Right lobe of liver (tissue), 6 donors: ENCODE measurements at regions not wholly inside any gene's neighbourhood (a gene's known extent, or its start where the extent isn't known, plus 50 kb on each side); places are given as distances from the start of the nearest gene placed in this dataset.
A peak's percentile ranks its signal among the peaks of the same experiment; 100 is the strongest.

Experiments used
- ATAC-seq, 4 donors: fragments of 200-7000 bp; cut with Tn5 transposase; one replicate each; pipeline ENCODE4 v1.9.1; 2020; ENCODE audit warnings: mild to moderate bottlenecking in 4 of 4, moderate library complexity in 4 of 4
- DNase-seq, 3 donors: peaks; one replicate each; pipeline ENCODE4 v3.0.0-alpha.2; 2020
- H3K27ac ChIP-seq, 3 donors: fragments of 200-600 bp; one replicate each; pipeline ENCODE4 v1.8.0; 2022
- H3K27me3 ChIP-seq, 2 donors: fragments of 200-600 bp; one replicate each; pipeline ENCODE4 v1.8.0; 2022
- H3K36me3 ChIP-seq, 4 donors: fragments of 200-600 bp; sonication (generic) in 1 of 4; one replicate each; pipeline versions ENCODE4 v1.5.1 to v1.8.0; 2017 to 2022; ENCODE audit warnings: control low read depth in 1 of 4
- H3K4me1 ChIP-seq, 4 donors: fragments of 200-600 bp; sonication (generic) in 1 of 4; one replicate each; pipeline versions ENCODE4 v1.5.1 to v1.8.0; 2017 to 2022; ENCODE audit warnings: control low read depth in 1 of 4
- H3K4me3 ChIP-seq, 3 donors: fragments of 200-600 bp; one replicate each; pipeline ENCODE4 v1.8.0; 2022
- H3K9me3 ChIP-seq, 4 donors: fragments of 200-600 bp; sonication (generic) in 1 of 4; one replicate each; pipeline versions ENCODE4 v1.5.1 to v1.8.0; 2017 to 2022; ENCODE audit warnings: control low read depth in 1 of 4
- POLR2A ChIP-seq: fragments of 450-650 bp; IDR thresholded peaks from one replicate; pipeline ENCODE4 v1.6.1; 2017; ENCODE audit warnings: antibody characterized with exemption, mild to moderate bottlenecking
- WGBS: methylation state at CpG from one replicate; pipeline ENCODE4 v1.1.6; 2018; ENCODE audit warnings: low coverage, low lambda C conversion rate; ENCODE audit not compliant: insufficient coverage; ENCODE audit errors: missing lambda C conversion rate; 5-methylcytosine and 5-hydroxymethylcytosine counted together
- intact Hi-C, 2 donors: fragments of 100-400 bp; cut with DNase I; formaldehyde crosslinking; loops; one replicate each; pipeline versions ENCODE4 v1.11.2 to v1.14.1; 2022
- TF ChIP-seq, protein P1 (sequence below), 4 donors: fragments of 200-600 bp in 3 of 4; fragments of 450-650 bp in 1 of 4; IDR thresholded peaks; one replicate each; pipeline versions ENCODE4 v1.5.1 to v1.8.0; 2016 to 2022; ENCODE audit warnings: antibody characterized with exemption in 4 of 4, mild to moderate bottlenecking in 2 of 4
- donor health status: DM: no; HTN: yes; CAD: no.
- donor health status: DM: no; HTN: no; CAD: no.
- donor health status: DM: no; HTN: no; CAD: no.
- donor health status: DM: no; HTN: yes; CAD: no.
- donor health status: DM: no; HTN: yes; CAD: no.

DNA sequence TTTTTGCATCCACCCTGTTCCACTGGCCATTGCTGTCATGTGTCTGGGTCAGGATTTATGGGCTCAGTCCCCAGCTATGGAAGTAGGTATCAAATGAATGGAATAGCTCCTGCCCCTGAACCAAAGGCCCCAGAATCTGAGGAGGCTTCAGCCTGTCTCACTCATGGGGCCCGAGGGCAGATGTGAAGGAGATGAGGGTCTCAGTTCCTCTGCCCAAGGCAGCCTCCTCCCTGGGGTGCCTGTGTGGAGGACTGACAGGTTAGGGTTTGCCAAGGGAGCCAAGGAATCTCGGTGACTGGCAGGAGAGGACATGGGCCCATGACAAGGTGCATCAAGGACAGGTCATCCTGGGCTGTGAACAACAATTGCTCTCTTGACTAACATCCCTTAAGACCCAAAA, 70.4 kb downstream of the CPN2 start:
- Histone ChIP-seq H3K36me3 (no peaks in the 10 kb centered on the region), H3K4me3 (no peak overlapping the region), H3K4me1 (peaks cover 0 to 33% (median 17%) of the 10 kb centered on the region in 4 donors), H3K27ac (no peak overlapping the region), H3K9me3 (no peaks in the 10 kb centered on the region), H3K27me3 (no peaks in the 10 kb centered on the region)
- WGBS, result 83% methylated on average over 1 of the region's 2 CpGs
- TF ChIP-seq, protein P1, sequence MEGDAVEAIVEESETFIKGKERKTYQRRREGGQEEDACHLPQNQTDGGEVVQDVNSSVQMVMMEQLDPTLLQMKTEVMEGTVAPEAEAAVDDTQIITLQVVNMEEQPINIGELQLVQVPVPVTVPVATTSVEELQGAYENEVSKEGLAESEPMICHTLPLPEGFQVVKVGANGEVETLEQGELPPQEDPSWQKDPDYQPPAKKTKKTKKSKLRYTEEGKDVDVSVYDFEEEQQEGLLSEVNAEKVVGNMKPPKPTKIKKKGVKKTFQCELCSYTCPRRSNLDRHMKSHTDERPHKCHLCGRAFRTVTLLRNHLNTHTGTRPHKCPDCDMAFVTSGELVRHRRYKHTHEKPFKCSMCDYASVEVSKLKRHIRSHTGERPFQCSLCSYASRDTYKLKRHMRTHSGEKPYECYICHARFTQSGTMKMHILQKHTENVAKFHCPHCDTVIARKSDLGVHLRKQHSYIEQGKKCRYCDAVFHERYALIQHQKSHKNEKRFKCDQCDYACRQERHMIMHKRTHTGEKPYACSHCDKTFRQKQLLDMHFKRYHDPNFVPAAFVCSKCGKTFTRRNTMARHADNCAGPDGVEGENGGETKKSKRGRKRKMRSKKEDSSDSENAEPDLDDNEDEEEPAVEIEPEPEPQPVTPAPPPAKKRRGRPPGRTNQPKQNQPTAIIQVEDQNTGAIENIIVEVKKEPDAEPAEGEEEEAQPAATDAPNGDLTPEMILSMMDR (IDR thresholded peaks at IDR 0.05), result no peak
- TF ChIP-seq POLR2A, result no peak
- peak in 1 of 3 donors; percentile 16 for DNase-seq
- ATAC-seq, result no peak
- intact Hi-C loops, result no loop called here

DNA sequence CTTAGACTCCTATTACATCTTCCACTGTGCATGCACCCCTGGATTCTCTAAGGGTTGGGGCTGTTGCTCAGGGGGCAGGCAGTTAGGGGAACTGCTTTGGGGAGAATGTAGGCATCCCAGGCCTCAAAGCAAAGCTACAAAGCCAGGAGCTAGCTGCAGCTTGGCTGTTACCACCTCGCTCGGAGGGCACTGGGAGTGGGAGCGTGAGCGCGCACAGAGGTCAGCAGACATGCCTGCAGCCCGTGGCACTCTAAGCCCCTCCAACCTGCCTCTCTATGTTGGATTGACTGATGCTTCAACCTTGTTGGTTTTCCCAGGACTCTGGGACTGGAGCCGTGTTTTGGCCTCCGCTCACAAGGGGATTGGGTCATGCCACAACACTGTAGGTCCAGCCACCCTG, 69.8 kb downstream of the CPN2 start:
- Histone ChIP-seq H3K36me3 (no peaks in the 10 kb centered on the region), H3K27ac (no peak overlapping the region), H3K27me3 (no peaks in the 10 kb centered on the region), H3K4me3 (no peak overlapping the region), H3K4me1 (peaks cover 0 to 27% (median 17%) of the 10 kb centered on the region in 4 donors), H3K9me3 (no peaks in the 10 kb centered on the region)
- DNase-seq, result peak in 1 of 3 donors; percentile 31
- ATAC-seq, result no peak
- intact Hi-C loops, result no loop called here
- WGBS, result 90% methylated on average over 2 of the region's 8 CpGs
- TF ChIP-seq, protein P1 (IDR thresholded peaks at IDR 0.05), result no peak
- no peak for TF ChIP-seq POLR2A

DNA sequence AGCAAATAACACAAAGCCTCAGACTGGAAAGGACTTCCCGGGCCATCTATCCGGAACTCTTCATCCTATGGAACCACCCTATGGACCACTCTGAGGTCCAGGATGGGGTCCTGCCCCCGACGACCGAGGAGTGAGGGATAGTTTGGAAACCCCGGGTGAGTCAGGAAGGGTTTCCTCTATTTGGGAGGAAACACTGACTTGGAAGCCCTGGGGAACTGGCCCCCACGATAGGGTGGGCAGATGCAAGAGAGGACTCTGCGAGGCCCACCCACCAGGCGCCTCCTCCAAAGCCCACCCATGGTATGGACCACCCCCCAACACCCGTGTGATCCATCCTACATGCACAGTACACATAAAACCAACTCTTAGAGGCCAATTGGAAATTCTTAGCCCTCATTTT, 69.4 kb downstream of the CPN2 start:
- 57% methylated on average over 3 of the region's 10 CpGs for WGBS

DNA sequence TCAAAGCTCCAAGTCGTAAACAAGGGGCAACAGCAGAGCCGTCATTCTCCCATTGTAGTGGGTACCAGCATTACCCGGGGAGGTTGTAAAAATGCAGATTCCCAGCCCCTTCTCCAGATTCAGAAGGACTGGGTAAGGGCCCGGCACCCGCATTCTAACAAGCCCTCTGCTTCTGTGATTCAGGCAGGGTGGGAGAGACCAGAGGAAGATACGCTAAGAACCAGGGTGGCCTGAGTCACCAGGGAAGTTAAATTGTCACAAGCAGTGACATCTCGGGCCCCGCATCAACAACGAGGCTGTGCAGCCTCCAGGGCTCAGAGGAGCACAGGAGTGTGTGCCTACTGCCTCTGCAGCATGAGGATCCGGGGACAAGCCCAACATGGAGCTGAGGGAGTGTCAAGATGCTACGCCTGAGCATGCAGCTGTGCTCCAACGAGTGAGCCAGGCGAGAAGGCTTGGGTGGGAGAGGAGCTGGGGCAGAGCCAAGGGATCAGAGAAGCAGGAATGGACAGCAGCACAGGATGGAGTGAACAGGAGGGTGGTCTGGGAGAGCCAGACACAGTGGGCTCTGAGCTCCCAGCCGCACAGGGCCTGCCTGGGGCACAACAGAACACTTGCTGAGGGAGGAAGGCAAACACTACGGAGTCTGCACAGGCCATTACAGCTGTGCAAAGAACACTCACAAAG, 68.5 kb downstream of the CPN2 start:
- Histone ChIP-seq H3K9me3 (no peaks in the 10 kb centered on the region), H3K27ac (no peak overlapping the region), H3K4me1 (peaks cover 0 to 15% (median 11%) of the 10 kb centered on the region in 4 donors), H3K27me3 (no peaks in the 10 kb centered on the region), H3K4me3 (no peak overlapping the region), H3K36me3 (no peaks in the 10 kb centered on the region)
- TF ChIP-seq, protein P1 (IDR thresholded peaks at IDR 0.05), result no peak
- no peak for TF ChIP-seq POLR2A
- WGBS, result 80% methylated on average over 5 of the region's 15 CpGs
- intact Hi-C loops, result no loop called here
- DNase-seq (peak in 1 of 3 donors; percentile 32), ATAC-seq (no peak)

More for the DNA sequence above, 69.4 kb downstream of the CPN2 start:
- intact Hi-C loops, result no loop called here
- Histone ChIP-seq H3K27ac (no peak overlapping the region), H3K9me3 (no peaks in the 10 kb centered on the region), H3K27me3 (no peaks in the 10 kb centered on the region), H3K4me3 (no peak overlapping the region), H3K4me1 (peaks cover 0 to 23% (median 15%) of the 10 kb centered on the region in 4 donors), H3K36me3 (no peaks in the 10 kb centered on the region)
- no peak for ATAC-seq
- TF ChIP-seq POLR2A, result no peak
- TF ChIP-seq, protein P1 (IDR thresholded peaks at IDR 0.05), result no peak
- DNase-seq, result peak in 1 of 3 donors; percentile 28
